Lung (tissue), 11 donors: ENCODE measurements at regions not wholly inside any gene's neighbourhood (a gene's known extent, or its start where the extent isn't known, plus 50 kb on each side); places are given as distances from the start of the nearest gene placed in this dataset.

Experiments
- ATAC-seq: fragments of 200-7000 bp; cut with Tn5 transposase; one replicate; pipeline ENCODE4 v1.9.1; 2020; ENCODE audit warnings: moderate number of reproducible peaks; ENCODE audit not compliant: insufficient read depth, low FRiP score
- DNase-seq, 3 donors: peaks; one replicate each; pipeline ENCODE4 v3.0.0-alpha.2; 2013 to 2017
- H3K27ac ChIP-seq, 2 donors: one replicate each; pipeline ENCODE4 v1.5.1; 2013; ENCODE audit warnings: mild to moderate bottlenecking in 2 of 2, moderate library complexity in 2 of 2, control low read depth in 1 of 2, inconsistent platforms in 1 of 2, low read depth in 1 of 2, low read length in 1 of 2
- H3K27me3 ChIP-seq, 3 donors: one replicate each; pipeline ENCODE4 v1.5.1; 2013; ENCODE audit warnings: low read length in 2 of 3; ENCODE audit not compliant: control insufficient read depth in 3 of 3, insufficient read depth in 3 of 3
- H3K36me3 ChIP-seq, 4 donors: one replicate each; pipeline ENCODE4 v1.5.1; 2013; ENCODE audit warnings: low read length in 4 of 4, mild to moderate bottlenecking in 1 of 4, moderate library complexity in 1 of 4; ENCODE audit not compliant: control insufficient read depth in 4 of 4, insufficient read depth in 4 of 4
- H3K4me1 ChIP-seq, 5 donors: one replicate each; pipeline ENCODE4 v1.5.1; 2013; ENCODE audit warnings: low read length in 5 of 5, mild to moderate bottlenecking in 2 of 5, moderate library complexity in 1 of 5; ENCODE audit not compliant: control insufficient read depth in 5 of 5, insufficient read depth in 5 of 5
- H3K4me3 ChIP-seq: one replicate; pipeline ENCODE4 v1.5.1; 2013; ENCODE audit warnings: mild to moderate bottlenecking, control low read depth, moderate library complexity
- H3K9ac ChIP-seq, 2 donors: one replicate each; pipeline ENCODE4 v1.5.1; 2013; ENCODE audit warnings: low read length in 2 of 2, control low read depth in 1 of 2; ENCODE audit not compliant: insufficient read depth in 1 of 2
- H3K9me3 ChIP-seq, 4 donors: one replicate each; pipeline ENCODE4 v1.5.1; 2013; ENCODE audit warnings: low read length in 3 of 4, mild to moderate bottlenecking in 1 of 4, moderate library complexity in 1 of 4; ENCODE audit not compliant: control insufficient read depth in 4 of 4, insufficient read depth in 3 of 4
- CTCF ChIP-seq: IDR thresholded peaks from 2 replicates; pipeline ENCODE4 v1.5.1; 2012; ENCODE audit warnings: mild to moderate bottlenecking; ENCODE audit errors: control extremely low read depth, extremely low read depth
- WGBS, 2 donors: extraction: QIAGEN DNeasy Blood & Tissue Kit; methylation state at CpG; one replicate each; pipeline ENCODE4 v1.1.7; 2013; 5-methylcytosine and 5-hydroxymethylcytosine counted together
- donor health status: control.
- donor health status: control.
- donor health status: Bipolar disorder and iron deficiency.
- donor health status: healthy.
- donor health status: DM: yes; HTN: yes; CAD: no.

GRCh38 chr16:14373406-14373805, 256.7 kb downstream of the PARN start:
- no peak for ATAC-seq
- Histone ChIP-seq H3K36me3 (no peaks in the 10 kb centered on the region), H3K27ac (no peak overlapping the region), H3K4me3 (no peak overlapping the region), H3K9ac (no peak overlapping the region), H3K4me1 (no peaks in the 10 kb centered on the region), H3K27me3 (no peaks in the 10 kb centered on the region), H3K9me3 (no peaks in the 10 kb centered on the region)
- no peak for DNase-seq
- WGBS, 2 donors, result 89 to 94% methylated on average over 13 of the region's 13 CpGs
- no peak for TF ChIP-seq CTCF

GRCh38 chr16:14372471-14372870, 257.6 kb downstream of the PARN start:
- Histone ChIP-seq H3K9me3 (no peaks in the 10 kb centered on the region), H3K4me3 (no peak overlapping the region), H3K36me3 (no peaks in the 10 kb centered on the region), H3K27me3 (no peaks in the 10 kb centered on the region), H3K27ac (no peak overlapping the region), H3K9ac (no peak overlapping the region), H3K4me1 (no peaks in the 10 kb centered on the region)
- WGBS, 2 donors, result 64 to 66% methylated on average over 10 of the region's 10 CpGs
- TF ChIP-seq CTCF, result no peak
- no peak for DNase-seq
- ATAC-seq, result no peak

GRCh38 chr16:14371778-14372431, 258.2 kb downstream of the PARN start:
- H3K9ac ChIP-seq, result no peak overlapping the region
- ATAC-seq (no peak), DNase-seq (no peak)
- no peak for TF ChIP-seq CTCF
- no peaks in the 10 kb centered on the region for H3K27me3 ChIP-seq
- no peak overlapping the region for H3K27ac ChIP-seq
- WGBS, 2 donors, result 68 to 75% methylated on average over 7 of the region's 7 CpGs
- no peaks in the 10 kb centered on the region for H3K9me3 ChIP-seq
- no peak overlapping the region for H3K4me3 ChIP-seq
- H3K4me1 ChIP-seq, result no peaks in the 10 kb centered on the region
- no peaks in the 10 kb centered on the region for H3K36me3 ChIP-seq

- H3K9ac ChIP-seq, result no peak overlapping the region
- no peak for ATAC-seq
These were observed 259.3 kb downstream of the PARN start for GRCh38 chr16:14370736-14371234.

More at GRCh38 chr16:14370736-14371234, 259.3 kb downstream of the PARN start:
- no peak overlapping the region for H3K27ac ChIP-seq
- no peaks in the 10 kb centered on the region for H3K27me3 ChIP-seq
- no peak for TF ChIP-seq CTCF
- H3K4me1 ChIP-seq, result no peaks in the 10 kb centered on the region
- H3K4me3 ChIP-seq, result no peak overlapping the region
- no peaks in the 10 kb centered on the region for H3K9me3 ChIP-seq
- no peak for DNase-seq
- WGBS, 2 donors, result 77 to 78% methylated on average over 7 of the region's 7 CpGs
- no peaks in the 10 kb centered on the region for H3K36me3 ChIP-seq
